ENCODE measurements at regions not wholly inside any gene's neighbourhood (a gene's known extent, or its start where the extent isn't known, plus 50 kb on each side); places are given as distances from the start of the nearest gene placed in this dataset.

DNA sequence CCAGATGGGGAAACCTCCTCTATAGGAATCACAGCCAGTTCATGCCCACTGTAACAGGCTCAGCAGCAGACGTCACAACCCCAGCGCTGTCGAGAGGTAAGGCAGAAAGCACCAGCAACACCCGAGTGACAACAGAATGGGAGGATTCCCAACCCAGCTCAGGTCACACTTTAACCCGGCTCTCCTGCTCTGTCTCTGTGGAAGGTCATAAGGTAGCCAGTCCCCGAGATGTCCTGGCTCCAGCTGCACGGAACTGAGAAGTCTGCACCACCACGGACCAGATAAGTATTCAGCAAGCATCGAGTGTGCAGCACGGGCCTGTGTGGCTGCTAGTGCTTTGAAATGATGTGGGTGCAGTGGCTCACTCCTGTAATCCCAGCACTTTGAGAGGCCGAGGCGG is 236.7 kb upstream of the TCERG1L start:
- TF ChIP-seq EZH2 (IDR thresholded peaks at IDR 0.05; ENCODE audit: borderline replicate concordance), result no peak
- TF ChIP-seq, protein P1, sequence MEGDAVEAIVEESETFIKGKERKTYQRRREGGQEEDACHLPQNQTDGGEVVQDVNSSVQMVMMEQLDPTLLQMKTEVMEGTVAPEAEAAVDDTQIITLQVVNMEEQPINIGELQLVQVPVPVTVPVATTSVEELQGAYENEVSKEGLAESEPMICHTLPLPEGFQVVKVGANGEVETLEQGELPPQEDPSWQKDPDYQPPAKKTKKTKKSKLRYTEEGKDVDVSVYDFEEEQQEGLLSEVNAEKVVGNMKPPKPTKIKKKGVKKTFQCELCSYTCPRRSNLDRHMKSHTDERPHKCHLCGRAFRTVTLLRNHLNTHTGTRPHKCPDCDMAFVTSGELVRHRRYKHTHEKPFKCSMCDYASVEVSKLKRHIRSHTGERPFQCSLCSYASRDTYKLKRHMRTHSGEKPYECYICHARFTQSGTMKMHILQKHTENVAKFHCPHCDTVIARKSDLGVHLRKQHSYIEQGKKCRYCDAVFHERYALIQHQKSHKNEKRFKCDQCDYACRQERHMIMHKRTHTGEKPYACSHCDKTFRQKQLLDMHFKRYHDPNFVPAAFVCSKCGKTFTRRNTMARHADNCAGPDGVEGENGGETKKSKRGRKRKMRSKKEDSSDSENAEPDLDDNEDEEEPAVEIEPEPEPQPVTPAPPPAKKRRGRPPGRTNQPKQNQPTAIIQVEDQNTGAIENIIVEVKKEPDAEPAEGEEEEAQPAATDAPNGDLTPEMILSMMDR (IDR thresholded peaks at IDR 0.05; ENCODE audit: poor library complexity), result no peak
